Mesenchymal stem cell (in vitro differentiated cells and primary cell): ENCODE measurements at regions not wholly inside any gene's neighbourhood (a gene's known extent, or its start where the extent isn't known, plus 50 kb on each side); places are given as distances from the start of the nearest gene placed in this dataset.

Experiments used
- DNase-seq: peaks from one replicate; pipeline ENCODE4 v3.0.0-alpha.2; 2013
- H2AFZ ChIP-seq: one replicate; pipeline ENCODE4 v1.6.1; 2013; ENCODE audit warnings: low read depth, mild to moderate bottlenecking, control low read depth, inconsistent platforms, low read length, moderate library complexity
- H2AK5ac ChIP-seq: 2 replicates; pipeline ENCODE4 v1.6.1; 2013; ENCODE audit warnings: low read length, moderate library complexity, mild to moderate bottlenecking, inconsistent platforms; ENCODE audit not compliant: severe bottlenecking
- H2BK120ac ChIP-seq: one replicate; pipeline ENCODE4 v1.6.1; 2013; ENCODE audit warnings: low read depth, mild to moderate bottlenecking, inconsistent platforms, low read length, moderate library complexity
- H2BK12ac ChIP-seq, 2 experiments: one replicate each; pipeline ENCODE4 v1.6.1; 2013; ENCODE audit warnings: inconsistent platforms in 2 of 2, low read length in 2 of 2, mild to moderate bottlenecking in 2 of 2, moderate library complexity in 2 of 2, control low read depth in 1 of 2
- H2BK15ac ChIP-seq: one replicate; pipeline ENCODE4 v1.6.1; 2013; ENCODE audit warnings: mild to moderate bottlenecking, low read depth, inconsistent platforms; ENCODE audit not compliant: poor library complexity, severe bottlenecking
- H2BK5ac ChIP-seq: 2 replicates; pipeline ENCODE4 v1.6.1; 2013; ENCODE audit warnings: low read depth, mild to moderate bottlenecking, low read length, control low read depth, inconsistent platforms; ENCODE audit not compliant: poor library complexity, severe bottlenecking
- H3K14ac ChIP-seq, 2 experiments: one replicate each; pipeline ENCODE4 v1.6.1; 2013; ENCODE audit warnings: inconsistent platforms in 2 of 2, low read length in 2 of 2, control low read depth in 1 of 2, mild to moderate bottlenecking in 1 of 2, moderate library complexity in 1 of 2
- H3K18ac ChIP-seq, 2 experiments: one replicate each; pipeline ENCODE4 v1.6.1; 2013; ENCODE audit warnings: inconsistent platforms in 2 of 2, low read length in 2 of 2, control low read depth in 1 of 2, low read depth in 1 of 2, mild to moderate bottlenecking in 1 of 2
- H3K23ac ChIP-seq, 2 experiments: one replicate each; pipeline ENCODE4 v1.6.1; 2013; ENCODE audit warnings: inconsistent platforms in 2 of 2, low read length in 2 of 2, mild to moderate bottlenecking in 2 of 2, moderate library complexity in 2 of 2, control low read depth in 1 of 2
- H3K27ac ChIP-seq: 2 replicates; pipeline ENCODE4 v1.5.1; 2013; ENCODE audit warnings: mild to moderate bottlenecking, moderate library complexity, low read length, control low read depth, inconsistent platforms; ENCODE audit not compliant: poor library complexity, severe bottlenecking
- H3K27me3 ChIP-seq, 2 experiments: 2 replicates each; pipeline versions ENCODE4 v1.6.1 to v1.7.0; 2013; ENCODE audit warnings: low read length in 2 of 2, mild to moderate bottlenecking in 2 of 2, moderate library complexity in 2 of 2, control low read depth in 1 of 2, inconsistent platforms in 1 of 2; ENCODE audit not compliant: control insufficient read depth in 1 of 2, insufficient read depth in 1 of 2
- H3K36me3 ChIP-seq, 2 experiments: 2 replicates each; pipeline versions ENCODE4 v1.6.1 to v1.7.0; 2013; ENCODE audit warnings: low read length in 2 of 2, control low read depth in 1 of 2, inconsistent platforms in 1 of 2, low read depth in 1 of 2, mild to moderate bottlenecking in 1 of 2; ENCODE audit not compliant: insufficient read depth in 2 of 2, control insufficient read depth in 1 of 2
- H3K4ac ChIP-seq, 2 experiments: one replicate each; pipeline ENCODE4 v1.6.1; 2013; ENCODE audit warnings: inconsistent platforms in 2 of 2, low read length in 2 of 2, mild to moderate bottlenecking in 2 of 2, moderate library complexity in 2 of 2, control low read depth in 1 of 2, low read depth in 1 of 2
- H3K4me1 ChIP-seq: 2 replicates; pipeline ENCODE4 v1.6.1; 2013; ENCODE audit warnings: low read depth, low read length, control low read depth; ENCODE audit not compliant: control insufficient read depth, insufficient read depth
- H3K4me2 ChIP-seq: 2 replicates; pipeline ENCODE4 v1.6.1; 2013; ENCODE audit warnings: low read length, mild to moderate bottlenecking, inconsistent platforms; ENCODE audit not compliant: poor library complexity, severe bottlenecking
- H3K4me3 ChIP-seq, 2 experiments: 2 replicates each; pipeline versions ENCODE4 v1.5.1 to v1.7.0; 2013; ENCODE audit warnings: low read length in 2 of 2, mild to moderate bottlenecking in 2 of 2, control low read depth in 1 of 2, low read depth in 1 of 2; ENCODE audit not compliant: insufficient read depth in 1 of 2
- H3K79me1 ChIP-seq: replicated peaks from 2 replicates; pipeline ENCODE4 v1.6.1; 2013; ENCODE audit warnings: mild to moderate bottlenecking, control low read depth, low read length, inconsistent platforms; ENCODE audit not compliant: poor library complexity, severe bottlenecking
- H3K9ac ChIP-seq: 2 replicates; pipeline ENCODE4 v1.7.0; 2013; ENCODE audit warnings: mild to moderate bottlenecking, low read length, moderate library complexity
- H3K9me3 ChIP-seq: 2 replicates; pipeline ENCODE4 v1.7.0; 2013; ENCODE audit warnings: mild to moderate bottlenecking, low read length; ENCODE audit not compliant: control insufficient read depth
- H4K8ac ChIP-seq: one replicate; pipeline ENCODE4 v1.6.1; 2013; ENCODE audit warnings: inconsistent platforms, mild to moderate bottlenecking, low read length, moderate library complexity
- H4K91ac ChIP-seq: one replicate; pipeline ENCODE4 v1.6.1; 2013; ENCODE audit warnings: mild to moderate bottlenecking, low read length, inconsistent platforms
- WGBS: methylation state at CpG from one replicate; pipeline ENCODE4 v1.1.7; 2013; ENCODE audit warnings: mixed read lengths; 5-methylcytosine and 5-hydroxymethylcytosine counted together

DNA sequence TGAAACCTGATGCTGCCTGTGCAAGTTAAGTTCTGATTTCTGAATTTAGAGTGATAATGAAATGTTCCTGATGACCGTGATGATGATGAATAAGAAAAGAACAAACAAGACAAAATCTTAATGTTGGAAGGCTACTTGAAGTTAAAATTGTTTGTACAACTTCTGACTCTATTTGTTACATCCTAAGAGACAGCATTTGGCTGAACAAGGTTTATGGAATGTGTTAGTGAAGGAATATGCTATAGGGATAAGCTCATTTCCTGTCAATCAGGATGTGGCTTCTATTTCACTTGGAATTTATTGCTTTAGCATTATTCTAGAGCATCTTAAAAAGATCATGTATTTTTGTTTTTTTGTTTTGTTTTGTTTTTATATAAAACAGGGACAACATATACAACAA lies 267.5 kb downstream of the FAT4 start:
- Histone ChIP-seq H3K9me3 (no peaks in the 10 kb centered on the region), H3K4me3 (no peak overlapping the region), H3K18ac (no peak overlapping the region), H3K14ac (no peak overlapping the region), H3K27ac (no peak overlapping the region), H3K79me1 (no peaks in the 10 kb centered on the region), H3K4ac (no peak overlapping the region), H3K4me2 (no peak overlapping the region), H4K8ac (no peak overlapping the region), H2BK15ac (no peak overlapping the region), H3K27me3 (no peaks in the 10 kb centered on the region), H3K4me1 (no peaks in the 10 kb centered on the region), H3K36me3 (no peaks in the 10 kb centered on the region), H3K23ac (no peak overlapping the region), H2BK5ac (no peak overlapping the region), H3K9ac (no peak overlapping the region), H2BK120ac (no peak overlapping the region), H2BK12ac (no peak overlapping the region), H2AK5ac (no peak overlapping the region), H4K91ac (no peak overlapping the region), H2AFZ (no peak overlapping the region)
- DNase-seq: peak; percentile 18
- WGBS: 45% methylated on average over 1 of the region's 1 CpG

DNA sequence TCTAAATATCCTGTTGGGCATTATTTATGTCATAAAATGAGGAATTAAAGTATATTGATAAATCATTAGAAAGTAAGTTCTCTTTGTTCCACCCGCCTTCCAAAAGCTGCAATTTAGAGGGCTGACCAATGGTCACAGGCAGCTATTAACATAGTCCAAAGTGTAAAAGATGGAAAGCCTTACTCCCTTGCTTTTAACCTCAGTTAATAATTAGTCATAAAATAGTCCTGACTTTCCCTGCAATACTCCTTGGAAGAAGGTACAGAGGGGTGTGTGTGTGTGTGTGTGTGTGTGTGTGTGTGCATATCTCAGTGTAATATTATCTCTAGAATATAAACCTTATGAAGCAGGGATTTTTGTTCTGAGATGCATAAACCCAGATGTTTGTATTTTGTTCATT lies 275.4 kb downstream of the FAT4 start:
- Histone ChIP-seq H2AK5ac (no peak overlapping the region), H4K8ac (no peak overlapping the region), H2BK15ac (no peak overlapping the region), H3K4me2 (no peak overlapping the region), H3K27ac (no peak overlapping the region), H3K18ac (no peak overlapping the region), H3K9ac (no peak overlapping the region), H3K4me3 (no peak overlapping the region), H3K9me3 (no peaks in the 10 kb centered on the region), H3K27me3 (no peaks in the 10 kb centered on the region), H3K4ac (no peak overlapping the region), H3K14ac (no peak overlapping the region), H2BK120ac (no peak overlapping the region), H3K23ac (no peak overlapping the region), H3K36me3 (no peaks in the 10 kb centered on the region), H2AFZ (no peak overlapping the region), H3K79me1 (no peaks in the 10 kb centered on the region), H4K91ac (no peak overlapping the region), H3K4me1 (no peaks in the 10 kb centered on the region), H2BK12ac (no peak overlapping the region), H2BK5ac (no peak overlapping the region)
- WGBS: no CpG with 5 or more reads among the region's 1 CpG
- no peak for DNase-seq

DNA sequence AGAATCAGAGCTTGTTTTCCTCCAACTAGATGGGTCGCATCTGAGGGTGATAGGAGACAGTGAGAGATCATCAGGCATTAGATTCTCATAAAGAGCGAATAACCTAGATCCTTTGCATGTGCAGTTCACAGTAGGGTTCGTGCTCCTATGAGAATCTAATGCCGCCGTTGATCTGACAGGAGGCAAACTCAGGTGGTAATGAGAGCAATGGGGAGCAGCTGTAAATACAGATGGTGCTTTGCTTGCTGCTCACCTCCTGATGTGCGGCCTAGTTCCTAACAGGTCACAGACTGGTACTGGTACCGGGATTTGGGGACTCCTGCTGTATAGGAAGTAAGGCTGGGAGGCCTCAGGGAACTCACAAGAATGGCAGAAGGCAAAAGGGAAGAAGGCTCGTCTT lies 276.5 kb downstream of the FAT4 start:
- Histone ChIP-seq H3K27ac (no peak overlapping the region), H2BK12ac (no peak overlapping the region), H3K18ac (no peak overlapping the region), H3K23ac (no peak overlapping the region), H3K4ac (no peak overlapping the region), H2BK120ac (no peak overlapping the region), H2AK5ac (no peak overlapping the region), H4K91ac (peak overlapping the region; percentile 3), H2AFZ (no peak overlapping the region), H3K79me1 (no peaks in the 10 kb centered on the region), H3K9ac (no peak overlapping the region), H3K9me3 (no peaks in the 10 kb centered on the region), H3K27me3 (no peaks in the 10 kb centered on the region), H2BK5ac (no peak overlapping the region), H2BK15ac (no peak overlapping the region), H3K4me2 (no peak overlapping the region), H3K4me1 (no peaks in the 10 kb centered on the region), H3K36me3 (no peaks in the 10 kb centered on the region), H3K4me3 (no peak overlapping the region), H3K14ac (no peak overlapping the region), H4K8ac (no peak overlapping the region)
- no peak for DNase-seq
- WGBS: 97% methylated on average over 7 of the region's 8 CpGs

DNA sequence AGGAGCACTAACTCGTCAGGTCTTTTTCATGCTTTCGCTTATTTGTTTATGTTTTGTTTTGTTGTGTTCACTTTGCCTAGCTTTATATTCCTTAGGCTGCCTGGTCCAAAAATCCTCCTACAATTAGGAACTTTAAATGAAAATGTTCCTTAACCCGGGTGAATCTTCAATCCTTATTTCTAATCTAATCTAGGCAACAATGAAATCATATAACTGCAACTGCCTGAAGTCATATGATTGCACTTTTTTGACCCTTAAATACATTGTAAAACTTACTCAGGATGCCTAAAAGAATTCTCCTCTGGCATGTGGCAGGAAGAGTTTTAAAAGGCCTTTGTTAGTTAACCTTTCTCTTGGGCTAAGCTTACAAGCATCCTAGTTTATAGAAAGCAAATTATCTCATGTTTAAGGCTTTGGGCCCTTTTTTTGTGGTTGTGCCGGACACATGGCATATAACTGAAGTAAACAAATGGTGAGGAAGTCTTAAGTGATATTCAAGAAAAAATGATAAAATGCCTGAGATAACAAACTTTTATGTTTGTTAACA lies 279.4 kb downstream of the FAT4 start:
- H3K4me3 ChIP-seq: no peak overlapping the region
- no peak overlapping the region for H2BK15ac ChIP-seq
- H3K36me3 ChIP-seq: no peaks in the 10 kb centered on the region
- WGBS: 68% methylated on average over 2 of the region's 4 CpGs
- no peaks in the 10 kb centered on the region for H3K79me1 ChIP-seq
- H3K9ac ChIP-seq: no peak overlapping the region
- H3K4me1 ChIP-seq: no peaks in the 10 kb centered on the region
- no peak overlapping the region for H3K27ac ChIP-seq
- H4K8ac ChIP-seq: no peak overlapping the region
- no peak overlapping the region for H2AK5ac ChIP-seq
- H3K18ac ChIP-seq: no peak overlapping the region
- H3K27me3 ChIP-seq: no peaks in the 10 kb centered on the region
- no peak overlapping the region for H2BK12ac ChIP-seq
- no peak overlapping the region for H3K23ac ChIP-seq
- H2AFZ ChIP-seq: no peak overlapping the region
- H4K91ac ChIP-seq: no peak overlapping the region
- no peak overlapping the region for H3K14ac ChIP-seq
- H3K4ac ChIP-seq: no peak overlapping the region
- no peaks in the 10 kb centered on the region for H3K9me3 ChIP-seq
- H3K4me2 ChIP-seq: no peak overlapping the region
- no peak overlapping the region for H2BK5ac ChIP-seq
- H2BK120ac ChIP-seq: no peak overlapping the region
- DNase-seq: no peak
